DMS153 treated with DMSO at 0.1 percent for 48 hours (cell line): ENCODE measurements at regions not wholly inside any gene's neighbourhood (a gene's known extent, or its start where the extent isn't known, plus 50 kb on each side); places are given as distances from the start of the nearest gene placed in this dataset.

Experiments
- DNase-seq: peaks from one replicate; lab custom pipeline; 2025; ENCODE audit not compliant: unreplicated experiment; lab: John Stamatoyannopoulos, UW

- no peak for DNase-seq
Measured at GRCh38 chr5:58074717-58075116, 385.2 kb downstream of the PLK2 start.

DNA sequence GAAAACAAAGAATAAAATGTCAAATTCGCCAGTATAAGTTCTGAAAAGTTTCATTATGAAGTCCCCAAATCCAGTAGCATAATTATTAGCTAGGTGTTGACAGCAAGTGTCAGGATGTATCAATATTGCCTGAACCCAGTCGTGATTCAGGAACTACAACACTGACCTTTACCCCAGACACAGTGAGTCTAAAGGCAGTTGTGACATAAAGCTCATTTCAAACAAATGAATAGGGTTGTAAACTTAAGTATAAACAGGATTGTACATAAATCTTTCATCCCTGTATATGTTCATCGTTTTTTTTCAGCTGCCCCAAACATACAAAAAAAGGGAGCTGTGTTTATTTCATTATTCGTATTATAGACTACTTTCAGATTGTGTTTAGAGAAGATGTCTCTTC, 385.7 kb downstream of the PLK2 start:
- no peak for DNase-seq

GRCh38 chr5:58073243-58073642, 386.6 kb downstream of the PLK2 start:
- no peak for DNase-seq

- no peak for DNase-seq
Measured at GRCh38 chr5:58072300-58072965, 387.5 kb downstream of the PLK2 start.

- DNase-seq = no peak
Measured at GRCh38 chr5:58071566-58071965, 388.3 kb downstream of the PLK2 start.

GRCh38 chr5:58069846-58070245, 390.0 kb downstream of the PLK2 start:
- no peak for DNase-seq

- no peak for DNase-seq
Measured at GRCh38 chr5:58069016-58069705, 390.7 kb downstream of the PLK2 start.

- DNase-seq = no peak
Measured at GRCh38 chr5:58066557-58066956, 393.3 kb downstream of the PLK2 start.

- no peak for DNase-seq
Measured at GRCh38 chr5:58066076-58066475, 393.8 kb downstream of the PLK2 start.

GRCh38 chr5:58064801-58065200, 395.1 kb downstream of the PLK2 start:
- DNase-seq = no peak

DNA sequence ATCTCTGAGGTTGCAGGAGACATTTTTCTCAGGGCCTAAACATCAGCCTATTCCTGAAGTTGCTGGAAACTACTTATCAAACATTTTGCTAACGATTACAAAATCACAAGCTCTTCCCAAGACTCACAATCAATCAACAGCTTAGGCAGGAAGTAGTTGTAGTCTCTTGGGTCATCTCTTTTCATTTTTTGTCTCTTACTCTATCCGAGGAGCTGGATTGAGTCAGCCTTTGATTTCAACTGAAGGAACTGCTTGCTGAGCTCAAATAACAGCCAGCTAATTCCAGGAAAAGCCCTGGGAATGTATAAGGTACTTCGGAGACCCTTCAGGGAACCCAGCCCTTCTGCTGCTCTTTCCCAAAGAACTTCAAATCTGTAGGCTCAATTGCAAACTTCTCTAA, 398.9 kb downstream of the PLK2 start:
- no peak for DNase-seq

GRCh38 chr5:58057324-58057723, 402.6 kb downstream of the PLK2 start:
- DNase-seq = no peak

DNA sequence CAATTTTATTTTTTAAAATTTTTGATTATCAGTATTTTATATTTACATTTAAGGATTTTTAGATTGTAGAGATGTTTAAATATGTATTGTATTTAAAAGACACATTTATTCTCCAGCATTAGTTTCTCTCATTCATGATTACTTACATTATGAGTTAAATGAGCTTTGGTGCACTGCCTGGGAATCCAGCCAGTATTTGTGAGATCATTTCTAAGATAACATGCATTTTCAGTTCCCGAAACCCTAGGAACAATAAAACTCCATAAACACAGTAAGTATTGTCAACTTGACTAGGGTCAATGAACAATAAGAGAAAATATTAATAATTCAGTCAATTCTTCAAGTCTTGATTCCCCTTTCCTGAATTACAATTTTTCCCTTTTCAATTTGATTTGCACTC, 403.3 kb downstream of the PLK2 start:
- no peak for DNase-seq

DNA sequence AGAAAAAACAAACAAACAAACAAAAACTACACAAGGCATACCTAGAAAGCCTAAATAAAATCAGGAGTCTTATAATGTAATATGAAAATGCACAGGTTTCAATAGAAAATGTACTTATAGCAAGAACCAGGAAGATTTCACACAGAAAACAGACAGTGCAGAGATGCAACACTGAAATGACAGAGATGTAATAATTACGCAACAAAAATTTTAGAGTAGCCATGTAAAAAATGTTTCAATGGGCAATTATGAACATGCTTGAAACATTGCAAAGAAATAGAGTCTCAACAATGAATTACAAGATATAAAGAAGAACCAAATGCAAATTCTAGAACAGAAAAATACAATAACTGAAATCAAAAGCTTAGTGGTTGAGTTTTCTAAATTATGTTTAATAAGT, 405.9 kb downstream of the PLK2 start:
- DNase-seq = no peak

DNA sequence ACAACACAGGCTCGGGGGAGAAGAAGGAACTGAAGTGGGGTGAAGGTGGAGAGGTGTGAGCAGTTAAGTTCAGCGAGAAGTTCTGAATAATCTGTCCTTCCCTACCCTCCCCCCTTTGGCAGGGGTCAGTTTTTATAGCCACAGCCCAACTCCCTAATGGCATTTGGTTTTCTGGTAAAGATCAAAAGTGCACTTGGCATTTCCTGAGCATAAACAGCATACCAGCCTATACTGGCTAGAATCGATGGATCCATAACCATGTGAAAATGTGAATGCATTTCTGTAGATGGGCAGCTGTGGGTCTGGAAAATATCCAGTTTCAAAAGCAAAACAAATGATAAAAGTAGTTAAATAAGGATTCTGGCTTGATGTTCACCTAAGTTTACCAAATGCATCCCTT, 410.9 kb downstream of the PLK2 start:
- DNase-seq = no peak

DNA sequence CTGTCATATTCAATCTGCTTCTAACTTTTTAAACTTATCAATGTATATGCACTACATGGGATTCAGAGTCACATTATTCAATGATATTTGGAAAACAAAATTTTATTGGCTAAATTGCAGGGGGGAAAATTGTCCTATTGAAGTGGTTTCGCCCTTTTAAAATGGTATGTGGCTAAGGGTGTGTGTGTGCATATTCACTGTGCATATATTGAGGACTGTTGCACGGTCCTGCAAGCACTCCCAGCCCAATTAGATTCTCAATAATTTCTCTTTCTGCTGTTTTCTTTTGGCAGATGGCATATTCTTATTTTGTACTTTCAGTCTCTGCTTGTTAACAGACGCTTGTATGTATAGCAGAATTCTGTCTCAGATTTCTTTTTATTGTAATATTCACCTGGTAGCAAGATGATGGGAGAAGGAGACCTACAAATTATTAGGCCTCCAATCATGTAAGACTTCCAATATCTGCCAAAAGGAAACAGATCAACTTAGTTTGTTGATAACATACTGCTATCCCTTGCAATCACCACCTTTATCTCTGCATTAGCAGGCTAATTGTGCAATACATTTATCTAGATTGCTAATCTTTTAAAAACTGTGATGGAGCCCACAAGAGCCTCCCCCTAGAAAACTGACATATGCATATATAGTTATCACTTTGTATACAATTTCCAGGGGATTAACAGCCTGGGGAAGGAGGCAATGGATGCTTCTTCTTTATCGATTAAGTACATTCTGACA, 411.5 kb downstream of the PLK2 start:
- DNase-seq = no peak

- no peak for DNase-seq
Measured at GRCh38 chr5:58046371-58046770, 413.5 kb downstream of the PLK2 start.

GRCh38 chr5:58044166-58044565, 415.7 kb downstream of the PLK2 start:
- no peak for DNase-seq

GRCh38 chr5:58043032-58043945, 416.6 kb downstream of the PLK2 start:
- DNase-seq = no peak

- DNase-seq = no peak
Measured at GRCh38 chr5:58041884-58042283, 418.0 kb downstream of the PLK2 start.

DNA sequence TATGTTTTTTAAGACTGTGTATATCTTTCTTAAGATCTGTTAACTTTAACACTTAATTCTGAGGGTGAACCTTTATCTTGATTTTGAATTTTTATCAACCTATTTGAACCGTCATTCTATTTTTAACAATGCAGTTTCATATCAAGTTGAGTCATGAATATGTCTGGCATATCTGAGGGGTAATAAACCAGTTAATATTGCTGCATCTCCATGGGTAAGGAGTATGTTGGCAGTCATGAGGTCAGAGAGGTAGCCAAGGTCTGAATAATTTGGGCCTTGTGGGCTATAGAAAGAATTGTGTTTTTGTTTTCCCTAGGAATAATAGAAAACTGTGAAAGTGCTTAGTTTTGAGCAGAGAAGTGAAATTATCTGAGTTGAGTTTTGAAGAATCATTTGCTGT, 419.0 kb downstream of the PLK2 start:
- no peak for DNase-seq
